ENCODE measurements at regions not wholly inside any gene's neighbourhood (a gene's known extent, or its start where the extent isn't known, plus 50 kb on each side); places are given as distances from the start of the nearest gene placed in this dataset.

DNA sequence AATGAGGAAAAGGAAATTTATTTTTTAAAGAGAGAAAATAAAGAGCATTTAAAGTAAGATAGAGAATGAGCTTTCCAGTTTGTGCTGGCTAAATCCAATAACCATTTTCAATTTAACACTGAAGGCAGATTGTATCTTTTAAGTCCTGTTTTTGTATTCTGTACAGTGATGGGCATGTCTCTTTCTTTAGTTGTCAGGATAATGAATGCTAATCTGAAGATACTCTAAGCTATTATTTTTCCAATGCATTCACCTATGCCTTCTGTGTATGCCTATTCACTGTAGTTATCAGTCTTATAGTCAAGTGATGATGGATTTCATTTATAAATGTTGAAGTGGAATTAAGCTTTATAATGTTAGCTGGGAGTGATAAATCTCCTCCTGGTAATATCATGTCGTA is 101.4 kb downstream of the DYNAP start:
- TF ChIP-seq, protein P1, sequence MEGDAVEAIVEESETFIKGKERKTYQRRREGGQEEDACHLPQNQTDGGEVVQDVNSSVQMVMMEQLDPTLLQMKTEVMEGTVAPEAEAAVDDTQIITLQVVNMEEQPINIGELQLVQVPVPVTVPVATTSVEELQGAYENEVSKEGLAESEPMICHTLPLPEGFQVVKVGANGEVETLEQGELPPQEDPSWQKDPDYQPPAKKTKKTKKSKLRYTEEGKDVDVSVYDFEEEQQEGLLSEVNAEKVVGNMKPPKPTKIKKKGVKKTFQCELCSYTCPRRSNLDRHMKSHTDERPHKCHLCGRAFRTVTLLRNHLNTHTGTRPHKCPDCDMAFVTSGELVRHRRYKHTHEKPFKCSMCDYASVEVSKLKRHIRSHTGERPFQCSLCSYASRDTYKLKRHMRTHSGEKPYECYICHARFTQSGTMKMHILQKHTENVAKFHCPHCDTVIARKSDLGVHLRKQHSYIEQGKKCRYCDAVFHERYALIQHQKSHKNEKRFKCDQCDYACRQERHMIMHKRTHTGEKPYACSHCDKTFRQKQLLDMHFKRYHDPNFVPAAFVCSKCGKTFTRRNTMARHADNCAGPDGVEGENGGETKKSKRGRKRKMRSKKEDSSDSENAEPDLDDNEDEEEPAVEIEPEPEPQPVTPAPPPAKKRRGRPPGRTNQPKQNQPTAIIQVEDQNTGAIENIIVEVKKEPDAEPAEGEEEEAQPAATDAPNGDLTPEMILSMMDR (IDR thresholded peaks at IDR 0.05): no peak
- TF ChIP-seq EP300 (IDR thresholded peaks at IDR 0.05) (no peak), POLR2A (IDR thresholded peaks at IDR 0.05) (no peak)

Measured in stomach (tissue), 4 donors.